GF-D8 (cell line): ENCODE measurements at regions not wholly inside any gene's neighbourhood (a gene's known extent, or its start where the extent isn't known, plus 50 kb on each side); places are given as distances from the start of the nearest gene placed in this dataset.

Experiments used
- DNase-seq: peaks from one replicate; lab custom pipeline; 2025; lab: John Stamatoyannopoulos, UW

GRCh38 chr3:70899816-70900215 is 587.4 kb upstream of the MDFIC2 start:
- DNase-seq, result no peak

GRCh38 chr3:70890020-70890394 is 577.6 kb upstream of the MDFIC2 start:
- DNase-seq, result no peak

DNA sequence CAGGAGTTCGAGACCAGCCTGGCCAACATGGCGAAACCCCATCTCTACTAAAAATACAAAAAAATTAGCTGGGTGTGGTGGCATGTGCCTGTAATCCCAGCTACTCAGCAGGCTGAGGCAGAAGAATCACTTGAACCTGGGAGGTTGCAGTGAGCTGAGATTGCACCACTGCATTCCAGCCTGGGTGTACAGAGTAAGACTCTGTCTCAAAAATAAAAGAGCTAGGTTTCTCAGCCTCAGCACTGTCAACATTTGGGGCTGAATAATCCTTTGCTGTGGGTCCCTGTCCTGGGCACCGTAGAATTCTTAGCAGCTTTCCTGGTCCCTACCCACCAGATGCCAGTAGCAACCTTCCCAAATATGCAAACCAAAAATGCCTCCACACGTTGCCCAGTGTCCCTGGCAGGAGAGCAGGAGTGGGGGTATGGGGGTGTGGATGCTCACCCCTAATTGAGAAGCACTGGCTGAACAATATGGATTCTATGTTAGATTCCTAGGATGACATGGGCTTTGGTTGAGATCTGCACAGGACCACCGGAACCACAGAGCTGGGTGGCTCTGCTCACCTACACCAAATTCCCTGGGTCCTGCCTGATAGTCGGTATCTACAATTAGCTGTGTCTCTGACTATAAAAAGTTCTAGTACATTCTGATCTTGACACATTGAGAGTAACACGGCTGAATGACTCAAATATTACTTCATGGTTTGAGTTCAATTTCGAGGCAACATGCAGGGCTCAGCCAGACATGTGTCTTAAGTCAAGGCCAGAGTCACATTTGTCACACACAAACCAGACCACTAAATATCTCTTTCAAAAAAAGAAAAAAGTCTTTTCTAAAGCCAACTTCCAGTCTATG is 577.0 kb upstream of the MDFIC2 start:
- DNase-seq, result no peak

DNA sequence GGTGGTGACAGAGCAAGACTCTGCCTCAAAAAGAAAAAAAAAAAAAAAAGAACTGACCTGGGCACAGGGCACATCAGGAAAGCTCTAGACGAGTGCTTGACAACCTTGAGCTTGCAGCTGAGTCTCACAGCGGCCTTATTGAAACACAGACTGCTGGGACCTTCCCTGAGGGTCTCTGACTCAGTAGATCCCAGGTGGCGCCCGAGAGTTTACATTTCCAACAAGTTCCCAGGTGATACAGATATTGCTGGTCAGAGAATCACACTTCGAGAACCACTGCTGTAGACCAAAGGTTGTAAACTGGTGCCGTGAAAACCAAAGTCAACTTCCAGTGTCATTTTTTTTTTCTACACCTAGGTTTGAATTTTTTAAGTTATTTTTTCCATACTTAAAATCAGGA is 573.2 kb upstream of the MDFIC2 start:
- DNase-seq, result no peak

DNA sequence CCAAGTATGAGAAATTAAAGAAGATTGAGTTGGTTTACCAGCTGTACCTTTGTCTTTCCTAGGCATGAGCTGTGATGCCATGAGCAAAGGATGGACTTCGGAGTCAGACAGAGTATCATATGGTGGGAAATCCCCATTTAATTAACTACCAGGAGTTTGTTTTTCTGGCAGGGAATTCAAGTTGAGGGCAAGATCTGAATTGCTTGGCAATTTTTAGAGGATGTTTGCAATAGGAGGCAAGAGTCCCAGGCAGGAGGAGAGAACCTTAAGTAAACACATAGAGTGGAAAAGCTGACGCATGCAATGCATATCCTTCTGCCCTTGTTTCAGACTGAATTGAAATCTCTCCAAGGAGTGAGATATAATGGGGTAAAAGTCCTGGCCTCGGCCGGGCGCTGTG is 569.7 kb upstream of the MDFIC2 start:
- DNase-seq, result no peak

DNA sequence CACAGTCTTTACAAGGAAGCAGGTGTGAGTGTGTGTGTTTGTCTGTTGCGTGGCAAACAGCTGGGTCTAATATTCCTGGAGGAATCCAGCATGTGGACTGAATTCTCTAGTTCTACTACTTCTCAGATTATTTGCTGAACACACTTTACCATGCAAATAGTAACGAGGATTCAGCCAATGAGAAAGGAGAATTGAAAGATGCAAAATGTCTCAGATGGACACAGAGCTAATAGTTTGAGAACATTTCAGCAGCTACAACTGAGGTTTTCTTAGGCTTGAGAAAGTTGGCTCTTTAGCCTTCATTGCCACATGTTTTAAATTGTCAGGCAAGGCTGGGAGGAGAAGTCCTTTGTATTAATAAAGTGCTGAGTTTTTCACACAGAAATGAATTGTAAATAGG is 568.0 kb upstream of the MDFIC2 start:
- no peak for DNase-seq

DNA sequence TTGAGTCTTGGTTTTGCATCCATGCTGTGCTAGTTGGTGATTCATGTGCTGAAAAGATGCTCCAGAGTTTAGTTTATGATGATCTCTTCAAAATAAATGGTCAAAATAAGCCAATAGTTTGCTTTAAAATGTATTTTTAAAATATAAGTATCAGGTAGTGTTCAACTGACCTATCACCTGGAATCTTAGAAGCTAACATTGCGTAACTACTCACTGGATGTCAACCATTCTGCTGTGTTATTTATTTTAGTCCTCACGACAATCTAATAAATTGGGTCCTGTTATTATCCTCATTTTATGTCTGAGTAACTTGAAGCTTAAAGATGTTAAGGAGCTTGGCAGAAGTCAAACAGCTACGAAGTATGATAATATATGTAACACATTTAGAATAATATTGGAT is 563.7 kb upstream of the MDFIC2 start:
- DNase-seq, result no peak

DNA sequence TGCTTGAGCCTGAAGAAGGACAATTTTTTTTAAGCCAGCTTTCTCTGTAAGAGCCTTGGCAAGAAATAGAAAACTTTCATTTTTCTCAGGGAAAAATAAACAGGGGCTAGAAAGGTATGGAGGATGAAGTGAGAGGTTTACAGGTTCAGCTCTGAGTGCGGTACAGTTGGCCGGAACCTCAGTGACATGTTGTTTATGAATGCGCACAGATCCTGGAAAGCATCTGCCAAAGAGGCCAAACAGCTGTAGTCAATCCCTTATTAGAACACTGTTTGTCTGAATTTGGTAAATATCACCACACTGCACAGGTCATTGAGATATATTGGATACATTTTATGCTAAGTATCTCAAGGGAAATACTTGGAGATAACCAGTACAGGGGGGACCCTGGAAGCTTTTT is 561.8 kb upstream of the MDFIC2 start:
- no peak for DNase-seq

- DNase-seq, result no peak
Measured at GRCh38 chr3:70873686-70874085, 561.2 kb upstream of the MDFIC2 start.

- no peak for DNase-seq
Measured at GRCh38 chr3:70871909-70872656, 559.6 kb upstream of the MDFIC2 start.

DNA sequence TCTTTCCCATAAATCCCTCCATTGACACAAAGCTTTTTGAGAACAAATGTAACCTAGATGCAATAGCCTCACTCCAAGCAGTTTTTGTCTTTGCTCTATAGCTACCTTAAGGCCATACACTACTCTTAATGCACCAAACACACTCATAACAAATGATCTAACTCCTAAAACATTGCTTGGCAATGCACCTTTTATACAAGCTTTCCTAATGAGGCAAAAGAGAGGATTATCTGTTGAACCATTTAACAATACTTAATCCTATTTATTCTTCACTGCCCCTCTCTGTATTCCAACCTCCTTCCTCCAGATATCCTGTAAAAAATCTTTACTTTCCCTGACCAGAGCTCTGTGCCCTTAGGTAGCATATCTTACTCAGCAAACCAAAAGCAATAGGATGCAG is 558.1 kb upstream of the MDFIC2 start:
- DNase-seq, result no peak

DNA sequence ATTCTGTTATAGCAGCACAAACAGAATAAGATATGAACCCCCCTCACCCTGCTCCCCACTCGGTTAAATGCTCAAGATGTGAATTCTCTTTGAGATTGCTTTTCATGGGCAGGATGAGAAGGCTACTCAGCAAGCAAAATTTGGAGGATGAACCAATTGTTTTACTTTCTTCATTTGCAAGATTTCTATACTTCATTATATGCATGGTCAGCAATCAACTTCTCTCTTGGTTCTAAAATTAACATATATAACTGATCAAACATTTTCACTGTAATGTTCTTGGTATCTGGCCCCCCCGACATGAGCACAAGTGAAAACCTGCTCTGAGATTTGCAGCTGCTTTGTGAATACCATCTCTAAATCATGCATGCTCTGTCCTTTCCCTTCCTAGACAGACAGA is 556.1 kb upstream of the MDFIC2 start:
- no peak for DNase-seq

- no peak for DNase-seq
Measured at GRCh38 chr3:70863049-70863448, 550.6 kb upstream of the MDFIC2 start.

GRCh38 chr3:70861855-70862254 is 549.4 kb upstream of the MDFIC2 start:
- no peak for DNase-seq

GRCh38 chr3:70861234-70861633 is 548.8 kb upstream of the MDFIC2 start:
- DNase-seq, result no peak

GRCh38 chr3:70857916-70858315 is 545.5 kb upstream of the MDFIC2 start:
- DNase-seq, result no peak

DNA sequence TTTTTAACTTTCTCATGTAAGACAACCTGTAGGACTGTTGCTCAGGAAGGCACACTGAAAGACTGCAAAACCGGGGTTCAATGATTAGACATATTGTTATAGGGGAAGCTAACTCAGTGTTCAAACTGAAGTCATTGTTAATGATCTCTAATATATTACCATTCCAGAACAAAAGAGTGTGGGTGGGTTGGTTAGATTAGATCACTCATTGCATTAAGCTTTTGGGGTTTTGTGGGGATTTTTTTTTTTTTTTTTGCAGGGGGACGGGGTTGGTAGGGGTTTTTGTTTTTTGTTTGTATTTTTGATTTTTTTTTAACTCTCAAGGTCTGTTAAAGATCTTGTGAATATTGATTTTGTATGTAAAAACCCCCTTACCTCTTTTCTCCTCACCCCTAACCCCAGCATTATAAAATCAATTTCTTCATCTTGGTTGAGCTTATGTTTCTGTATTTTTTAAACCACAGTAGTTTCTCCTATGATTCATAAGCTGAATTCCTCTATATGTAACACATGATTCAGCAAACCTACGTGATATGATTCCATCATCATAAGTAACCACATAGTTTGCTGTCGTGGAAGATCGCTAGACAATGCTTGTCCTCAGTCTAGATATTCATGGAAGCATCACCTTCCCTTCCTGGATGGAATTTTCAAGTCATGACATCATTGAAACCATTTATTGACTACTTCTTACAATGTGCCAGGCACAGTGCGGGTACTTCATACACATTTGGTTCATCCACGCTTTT is 544.1 kb upstream of the MDFIC2 start:
- no peak for DNase-seq

GRCh38 chr3:70855149-70855548 is 542.7 kb upstream of the MDFIC2 start:
- DNase-seq, result no peak

DNA sequence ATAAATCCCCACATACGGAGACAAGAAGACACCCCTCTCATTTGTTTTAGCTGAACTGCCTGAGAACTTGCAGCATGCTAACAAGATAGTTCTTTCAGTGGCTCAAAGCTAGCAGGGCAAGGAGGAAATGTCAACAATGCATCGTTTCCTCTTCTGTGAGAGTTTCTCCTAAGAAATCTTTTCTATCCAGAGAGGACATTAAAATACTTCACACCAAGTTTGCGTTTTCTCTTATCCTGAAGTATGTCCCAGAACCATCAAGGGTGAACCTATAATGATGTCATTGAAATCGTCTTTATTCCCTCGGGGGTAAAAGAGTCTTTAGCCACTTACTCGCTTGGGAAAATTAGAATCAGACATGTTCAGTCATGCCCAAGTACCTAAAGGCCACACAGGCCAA is 541.7 kb upstream of the MDFIC2 start:
- DNase-seq, result no peak

DNA sequence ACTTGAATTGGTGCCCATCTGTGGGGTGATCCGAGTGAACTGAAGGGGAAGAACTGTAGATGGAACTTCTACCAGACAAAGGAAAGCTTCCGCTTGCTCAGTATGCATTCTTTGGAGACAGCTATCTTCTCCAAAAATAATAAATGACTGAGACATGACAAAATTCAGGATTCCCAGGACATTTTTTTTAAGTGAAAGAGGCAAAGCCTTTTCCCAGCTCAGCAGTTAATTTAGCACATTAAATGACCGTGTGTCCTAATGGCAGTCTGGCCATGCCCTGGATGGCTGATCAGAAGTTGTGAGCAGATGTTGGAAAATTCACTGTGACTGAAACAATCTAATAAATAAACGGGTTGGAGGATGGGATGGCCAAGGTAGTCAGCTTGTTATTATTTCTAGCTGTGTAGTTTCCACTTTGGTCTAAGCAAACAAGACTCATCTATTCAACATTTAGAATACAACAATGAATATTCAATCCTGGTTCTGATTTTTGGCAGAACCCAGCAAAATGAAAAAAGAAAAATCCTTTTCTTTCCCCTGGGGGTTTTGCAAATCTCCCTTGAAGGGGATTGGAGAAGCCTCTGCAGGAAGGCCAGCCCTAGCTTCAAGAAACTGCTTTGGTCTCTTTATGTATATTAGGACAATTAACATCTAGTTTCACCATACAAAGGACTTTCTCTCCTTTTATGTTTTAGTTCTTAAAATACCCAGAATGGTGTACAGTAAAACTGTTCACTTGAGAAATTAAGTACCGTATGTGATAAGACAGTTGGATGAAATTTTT is 540.9 kb upstream of the MDFIC2 start:
- DNase-seq, result no peak

DNA sequence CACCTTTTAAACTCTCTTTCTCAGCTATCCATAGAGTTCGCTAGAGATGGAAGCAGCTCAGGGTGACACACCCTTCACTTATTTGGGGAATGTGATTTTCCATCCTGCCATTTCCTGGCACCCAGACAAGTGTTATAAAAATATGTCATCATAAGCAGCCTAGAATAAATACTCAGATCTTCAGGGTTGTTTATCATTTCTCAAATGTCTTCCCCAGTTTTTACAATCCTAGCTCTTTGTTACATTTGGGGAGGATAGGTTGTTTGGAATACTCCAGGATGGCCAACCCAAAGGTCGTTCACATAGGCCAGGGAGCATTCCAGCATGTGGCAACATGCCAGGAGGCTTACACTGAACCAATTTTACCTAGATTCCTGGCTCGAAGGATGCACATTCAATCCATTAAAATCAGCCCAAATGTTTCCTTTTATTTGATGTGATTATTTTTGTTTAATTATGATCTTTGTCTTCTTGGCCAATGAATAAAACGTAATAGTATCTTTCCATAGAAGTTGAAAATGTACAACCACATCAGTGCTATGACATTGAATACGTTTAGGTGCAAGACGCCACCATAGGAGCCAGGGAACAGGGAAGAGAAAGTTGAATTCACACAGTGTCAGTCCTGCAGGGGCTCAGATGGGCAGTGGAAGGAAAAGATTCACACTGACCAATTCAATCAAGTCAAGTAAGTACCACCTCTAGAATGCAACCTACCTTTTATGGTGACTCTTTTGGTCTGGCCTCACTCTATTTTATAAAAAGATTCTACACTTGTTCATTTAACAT is 537.7 kb upstream of the MDFIC2 start:
- no peak for DNase-seq
